Activated T-helper 1 cell treated with Interleukin-2 at 50 U/mL for 16 hours (primary cell): ENCODE measurements at regions not wholly inside any gene's neighbourhood (a gene's known extent, or its start where the extent isn't known, plus 50 kb on each side); places are given as distances from the start of the nearest gene placed in this dataset.

Experiments used
- DNase-seq: peaks from one replicate; pipeline ENCODE4 v3.0.0-alpha.2; 2020; ENCODE audit warnings: low read depth

- no peak for DNase-seq
Observed at GRCh38 chr9:79155308-79155707, 416.5 kb upstream of the TLE4 start.

GRCh38 chr9:79163544-79163943, 408.2 kb upstream of the TLE4 start:
- DNase-seq: no peak

GRCh38 chr9:79164406-79164805, 407.4 kb upstream of the TLE4 start:
- no peak for DNase-seq

GRCh38 chr9:79165020-79165780, 406.6 kb upstream of the TLE4 start:
- DNase-seq: no peak

GRCh38 chr9:79166005-79166404, 405.8 kb upstream of the TLE4 start:
- no peak for DNase-seq

GRCh38 chr9:79170643-79171042, 401.1 kb upstream of the TLE4 start:
- DNase-seq: no peak

GRCh38 chr9:79173932-79174331, 397.8 kb upstream of the TLE4 start:
- DNase-seq: no peak

- DNase-seq: no peak
Observed at GRCh38 chr9:79176014-79176697, 395.6 kb upstream of the TLE4 start.

GRCh38 chr9:79184831-79185230, 386.9 kb upstream of the TLE4 start:
- no peak for DNase-seq

GRCh38 chr9:79185866-79186265, 385.9 kb upstream of the TLE4 start:
- DNase-seq: no peak

- no peak for DNase-seq
Observed at GRCh38 chr9:79189511-79189924, 382.2 kb upstream of the TLE4 start.

- DNase-seq: no peak
Observed at GRCh38 chr9:79193001-79193400, 378.8 kb upstream of the TLE4 start.

GRCh38 chr9:79193501-79194223, 378.1 kb upstream of the TLE4 start:
- no peak for DNase-seq

- no peak for DNase-seq
Observed at GRCh38 chr9:79195879-79196278, 375.9 kb upstream of the TLE4 start.

GRCh38 chr9:79196606-79197005, 375.2 kb upstream of the TLE4 start:
- no peak for DNase-seq

- DNase-seq: no peak
Observed at GRCh38 chr9:79200336-79200735, 371.4 kb upstream of the TLE4 start.

- DNase-seq: no peak
Observed at GRCh38 chr9:79201636-79202035, 370.1 kb upstream of the TLE4 start.

- no peak for DNase-seq
Observed at GRCh38 chr9:79208791-79209396, 362.9 kb upstream of the TLE4 start.

GRCh38 chr9:79210541-79211243, 361.1 kb upstream of the TLE4 start:
- DNase-seq: no peak

GRCh38 chr9:79213417-79214125, 358.2 kb upstream of the TLE4 start:
- DNase-seq: no peak

GRCh38 chr9:79215821-79216220, 355.9 kb upstream of the TLE4 start:
- no peak for DNase-seq
